Right cardiac atrium (tissue), 5 donors: ENCODE measurements at regions not wholly inside any gene's neighbourhood (a gene's known extent, or its start where the extent isn't known, plus 50 kb on each side); places are given as distances from the start of the nearest gene placed in this dataset.

Experiments used
- ATAC-seq, 2 donors: fragments of 200-7000 bp; cut with Tn5 transposase; one replicate each; pipeline versions ENCODE4 v1.8.0 to v1.9.1; 2020; ENCODE audit warnings: moderate library complexity in 2 of 2, mild to moderate bottlenecking in 1 of 2
- DNase-seq, 3 donors: peaks; one replicate each; pipeline ENCODE4 v3.0.0-alpha.2; 2020
- H3K27ac ChIP-seq: one replicate; pipeline ENCODE4 v1.5.1; 2013; ENCODE audit warnings: mild to moderate bottlenecking, low read length, control low read depth, moderate library complexity
- H3K27me3 ChIP-seq: one replicate; pipeline ENCODE4 v1.6.1; 2013; ENCODE audit not compliant: control insufficient read depth, insufficient read depth
- H3K4me1 ChIP-seq: one replicate; pipeline ENCODE4 v1.6.1; 2013; ENCODE audit warnings: low read length; ENCODE audit not compliant: control insufficient read depth, insufficient read depth
- H3K4me3 ChIP-seq: one replicate; pipeline ENCODE4 v1.5.1; 2013; ENCODE audit warnings: low read length, control low read depth
- H3K9me3 ChIP-seq: one replicate; pipeline ENCODE4 v1.6.1; 2013; ENCODE audit warnings: low read length; ENCODE audit not compliant: control insufficient read depth
- WGBS: extraction: QIAGEN DNeasy Blood & Tissue Kit; methylation state at CpG from one replicate; pipeline ENCODE4 v1.1.7; 2013; 5-methylcytosine and 5-hydroxymethylcytosine counted together
- intact Hi-C, 4 donors: fragments of 100-400 bp; cut with DNase I; formaldehyde crosslinking; loops; one replicate each; pipeline versions ENCODE4 v1.11.0 to v1.14.0; 2022 to 2023
- donor health status: healthy with polysubstance abuse.
- donor health status: DM: no; HTN: yes; CAD: no.
- donor health status: DM: no; HTN: no; CAD: no.
- donor health status: DM: no; HTN: yes; CAD: no; lungs with severe emphysema.
- donor health status: DM: yes; HTN: yes; CAD: no.

DNA sequence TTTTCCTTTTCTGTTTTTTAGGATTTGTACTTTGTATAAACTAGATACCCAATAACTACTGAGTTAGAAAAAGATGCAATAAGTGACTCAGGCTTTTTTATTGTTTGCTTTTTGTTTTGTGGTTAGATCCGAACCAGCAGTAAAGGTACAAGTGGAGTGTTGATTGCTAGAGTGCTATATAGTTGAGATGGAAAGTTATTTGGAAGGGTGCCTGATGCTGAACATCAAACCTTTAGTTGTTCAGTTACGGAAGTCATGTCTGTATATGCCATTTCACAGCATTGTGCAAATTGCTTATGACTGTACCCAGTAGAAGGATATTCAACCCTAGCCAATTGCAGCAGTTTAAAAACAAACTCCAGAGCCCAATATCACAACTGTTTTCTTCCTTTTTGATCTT, 285.1 kb downstream of the MAT2B start:
- ATAC-seq (no peak), DNase-seq (no peak)
- intact Hi-C loops, result no loop called here
- no peaks in the 10 kb centered on the region for H3K4me1 ChIP-seq
- WGBS, result 67% methylated on average over 2 of the region's 2 CpGs
- no peak overlapping the region for H3K27ac ChIP-seq
- no peaks in the 10 kb centered on the region for H3K27me3 ChIP-seq
- no peaks in the 10 kb centered on the region for H3K9me3 ChIP-seq
- H3K4me3 ChIP-seq, result no peak overlapping the region

DNA sequence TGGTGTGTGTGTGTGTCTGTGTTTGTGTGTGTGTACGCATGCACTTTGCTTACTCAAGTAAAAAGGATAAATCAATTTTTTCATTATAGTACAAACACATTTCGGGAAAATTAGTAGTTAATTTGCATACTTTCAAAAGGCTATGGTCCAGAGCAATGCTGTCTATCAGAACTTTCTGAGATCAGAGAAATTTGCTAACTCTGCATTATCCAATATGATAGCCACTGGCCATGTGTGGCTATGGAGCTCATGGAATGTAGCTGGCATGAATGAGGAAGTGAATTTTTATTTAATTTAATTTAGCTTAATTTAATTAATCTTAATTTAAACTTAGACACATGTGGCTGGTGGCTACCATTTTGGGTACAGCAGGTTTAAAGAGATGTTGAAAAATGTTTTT, 289.6 kb downstream of the MAT2B start:
- H3K4me3 ChIP-seq, result no peak overlapping the region
- 96% methylated on average over 2 of the region's 2 CpGs for WGBS
- no peaks in the 10 kb centered on the region for H3K4me1 ChIP-seq
- H3K9me3 ChIP-seq, result no peaks in the 10 kb centered on the region
- intact Hi-C loops, result no loop called here
- ATAC-seq, result no peak
- DNase-seq, result no peak
- H3K27me3 ChIP-seq, result no peaks in the 10 kb centered on the region
- no peak overlapping the region for H3K27ac ChIP-seq

DNA sequence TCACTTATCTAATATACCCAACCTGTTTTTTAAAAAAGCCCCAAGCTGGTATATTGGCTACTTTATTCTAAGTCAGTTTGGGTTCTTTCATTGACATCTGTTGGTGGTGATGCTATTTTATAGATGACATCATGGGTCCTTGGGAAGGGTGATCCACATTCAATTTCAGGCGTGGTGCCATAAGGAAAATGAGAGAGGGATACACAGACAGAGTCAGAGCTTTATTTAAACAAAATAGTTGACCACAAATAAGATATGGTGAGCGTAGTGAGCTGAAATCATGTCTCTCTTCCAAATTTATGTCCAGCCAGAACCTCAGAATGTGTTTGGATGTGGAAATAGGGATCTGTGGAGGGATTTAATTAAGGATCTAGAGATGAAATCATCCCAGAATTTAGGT, 302.4 kb downstream of the MAT2B start:
- Histone ChIP-seq H3K4me1 (no peaks in the 10 kb centered on the region), H3K4me3 (no peak overlapping the region), H3K27me3 (no peaks in the 10 kb centered on the region), H3K27ac (no peak overlapping the region), H3K9me3 (no peaks in the 10 kb centered on the region)
- ATAC-seq, result no peak
- intact Hi-C loops, result no loop called here
- DNase-seq, result no peak
- 66% methylated on average over 2 of the region's 2 CpGs for WGBS

DNA sequence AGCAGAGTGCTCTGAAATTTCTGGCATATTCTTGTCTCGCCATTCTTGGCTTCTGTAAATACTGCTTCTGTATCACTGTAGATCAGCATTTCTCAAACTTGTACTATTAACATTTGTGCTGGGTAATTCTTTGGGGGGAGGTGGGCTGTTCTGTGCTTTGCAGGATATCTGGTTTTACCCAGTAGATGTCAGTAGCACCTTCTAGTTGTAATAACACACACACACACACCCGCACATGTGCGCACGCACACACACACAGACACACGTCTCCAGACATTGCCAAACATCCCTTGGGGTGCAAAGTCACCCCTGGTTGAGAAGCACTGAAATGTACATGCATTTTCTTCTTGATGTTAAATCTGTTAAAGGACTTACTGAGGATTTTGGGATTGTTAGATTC, 304.1 kb downstream of the MAT2B start:
- Histone ChIP-seq H3K4me3 (no peak overlapping the region), H3K27me3 (no peaks in the 10 kb centered on the region), H3K9me3 (no peaks in the 10 kb centered on the region), H3K27ac (no peak overlapping the region), H3K4me1 (no peaks in the 10 kb centered on the region)
- no peak for DNase-seq
- no peak for ATAC-seq
- intact Hi-C loops, result no loop called here
- 46% methylated on average over 5 of the region's 5 CpGs for WGBS

DNA sequence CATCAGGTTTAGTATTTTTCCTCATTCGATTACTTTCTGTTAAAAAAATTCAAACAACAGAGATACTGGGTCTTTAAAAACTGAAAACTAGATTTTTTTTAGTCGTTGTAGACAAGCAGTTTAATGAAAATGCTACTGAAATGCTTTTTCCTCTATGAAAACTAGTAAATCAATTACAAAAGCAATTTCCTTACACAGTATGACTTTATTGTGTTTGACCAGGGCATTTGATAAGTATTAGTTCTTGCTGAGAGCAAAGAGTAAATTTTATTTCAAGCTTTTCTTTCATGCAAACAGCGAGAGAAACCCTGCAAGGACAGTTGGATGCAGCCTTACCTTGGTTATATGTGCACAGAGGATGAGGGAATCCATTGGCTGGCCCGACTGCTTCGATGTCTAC, 308.5 kb downstream of the MAT2B start:
- Histone ChIP-seq H3K27ac (no peak overlapping the region), H3K27me3 (no peaks in the 10 kb centered on the region), H3K9me3 (no peaks in the 10 kb centered on the region), H3K4me3 (no peak overlapping the region), H3K4me1 (no peaks in the 10 kb centered on the region)
- DNase-seq (no peak), ATAC-seq (no peak)
- WGBS, result 86% methylated on average over 5 of the region's 5 CpGs
- intact Hi-C loops, result no loop called here

DNA sequence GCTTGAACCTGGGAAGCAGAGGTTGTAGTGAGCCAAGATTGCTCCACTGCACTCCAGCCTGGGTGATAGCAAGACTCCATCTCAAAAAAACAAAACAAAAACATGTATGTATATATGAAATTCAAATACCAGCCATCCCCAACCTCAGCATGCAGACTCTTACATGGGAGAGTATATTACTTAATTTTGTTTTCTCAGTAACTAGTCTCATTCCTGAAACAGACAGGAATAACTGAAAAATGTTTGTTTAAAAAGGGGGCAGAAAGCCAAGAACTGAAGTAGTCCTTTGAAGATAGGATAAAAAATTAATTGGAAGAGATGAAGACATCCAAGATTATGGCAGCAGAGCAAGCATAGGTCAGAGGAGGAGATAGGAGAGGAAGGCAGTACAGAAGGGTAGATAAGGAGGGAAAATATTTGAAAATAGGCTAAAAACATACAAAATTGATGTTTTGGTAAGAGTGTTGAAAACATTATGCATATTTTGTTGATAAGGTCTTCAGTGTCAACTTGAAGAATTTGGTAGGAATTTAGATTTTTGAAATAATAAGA, 309.9 kb downstream of the MAT2B start:
- intact Hi-C loops, result no loop called here
- no peak for DNase-seq
- H3K4me1 ChIP-seq, result no peaks in the 10 kb centered on the region
- H3K27ac ChIP-seq, result no peak overlapping the region
- ATAC-seq, result no peak
- no peak overlapping the region for H3K4me3 ChIP-seq
- no peaks in the 10 kb centered on the region for H3K27me3 ChIP-seq
- no peaks in the 10 kb centered on the region for H3K9me3 ChIP-seq

DNA sequence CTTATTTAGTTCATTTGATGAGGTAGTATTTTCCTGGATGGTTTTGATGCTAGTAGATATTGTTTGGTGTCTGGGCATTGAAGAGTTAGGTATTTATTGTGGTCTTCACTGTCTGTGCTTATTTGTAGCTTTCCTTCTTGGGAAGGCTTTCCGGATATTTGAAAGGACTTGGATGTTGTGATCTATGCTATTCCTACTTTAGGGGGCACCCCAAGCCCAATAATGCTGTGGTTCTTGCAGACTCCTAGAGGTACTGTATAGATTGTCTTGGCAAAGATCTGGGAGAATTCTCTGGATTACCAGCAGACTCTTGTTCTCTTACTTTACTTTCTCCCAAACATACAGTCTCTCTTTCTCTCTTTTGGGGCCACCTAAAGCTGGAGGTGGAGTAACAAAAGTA, 315.7 kb downstream of the MAT2B start:
- no peaks in the 10 kb centered on the region for H3K4me1 ChIP-seq
- no peak overlapping the region for H3K4me3 ChIP-seq
- ATAC-seq, result no peak
- intact Hi-C loops, result no loop called here
- H3K27ac ChIP-seq, result no peak overlapping the region
- WGBS, result 81% methylated on average over 1 of the region's 1 CpG
- H3K27me3 ChIP-seq, result no peaks in the 10 kb centered on the region
- no peaks in the 10 kb centered on the region for H3K9me3 ChIP-seq
- DNase-seq, result no peak

DNA sequence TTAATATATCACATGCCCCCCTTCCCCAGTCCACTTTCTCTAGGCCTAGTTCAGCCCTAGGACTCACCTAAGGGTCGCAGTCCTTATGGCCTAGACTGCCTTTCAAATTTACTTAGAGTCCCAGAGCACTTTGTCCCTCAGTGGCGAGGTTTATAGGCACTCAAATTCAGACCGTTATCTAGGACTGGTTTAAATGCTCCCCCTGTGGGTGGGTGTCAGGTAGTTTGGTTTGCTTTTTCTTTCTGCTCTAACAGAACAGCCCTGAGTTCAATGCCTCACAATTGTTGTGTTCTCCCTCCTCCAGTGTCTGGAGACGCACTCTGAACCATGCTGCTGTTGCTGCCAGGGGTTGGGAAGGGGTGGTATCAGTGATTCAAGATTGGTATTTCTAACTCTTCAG, 317.1 kb downstream of the MAT2B start:
- intact Hi-C loops, result no loop called here
- H3K27me3 ChIP-seq, result no peaks in the 10 kb centered on the region
- DNase-seq (no peak), ATAC-seq (no peak)
- H3K9me3 ChIP-seq, result no peaks in the 10 kb centered on the region
- H3K27ac ChIP-seq, result no peak overlapping the region
- H3K4me3 ChIP-seq, result no peak overlapping the region
- WGBS, result 73% methylated on average over 4 of the region's 4 CpGs
- H3K4me1 ChIP-seq, result no peaks in the 10 kb centered on the region

DNA sequence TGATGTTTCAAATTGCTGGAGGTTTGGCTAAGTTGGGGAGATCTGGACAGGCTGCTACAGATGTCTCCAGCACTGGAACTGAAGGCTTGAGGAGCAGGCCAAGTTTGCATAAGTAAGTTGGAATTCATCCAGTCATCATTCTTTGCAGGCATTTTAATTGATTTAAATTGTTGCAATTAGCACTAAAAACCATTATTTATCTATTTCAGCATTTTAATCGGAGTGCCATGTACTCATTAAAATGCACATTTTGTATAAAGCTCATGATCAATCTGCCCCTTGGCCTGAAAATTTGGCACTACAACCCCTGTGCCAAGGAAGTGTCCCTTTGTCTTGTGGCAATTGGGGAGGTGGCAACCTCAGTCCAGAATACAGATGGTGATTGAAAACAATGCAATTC, 320.2 kb downstream of the MAT2B start:
- DNase-seq, result no peak
- H3K9me3 ChIP-seq, result no peaks in the 10 kb centered on the region
- no peaks in the 10 kb centered on the region for H3K4me1 ChIP-seq
- ATAC-seq, result no peak
- H3K4me3 ChIP-seq, result no peak overlapping the region
- WGBS, result 63% methylated on average over 1 of the region's 1 CpG
- intact Hi-C loops, result no loop called here
- H3K27ac ChIP-seq, result no peak overlapping the region
- H3K27me3 ChIP-seq, result no peaks in the 10 kb centered on the region

DNA sequence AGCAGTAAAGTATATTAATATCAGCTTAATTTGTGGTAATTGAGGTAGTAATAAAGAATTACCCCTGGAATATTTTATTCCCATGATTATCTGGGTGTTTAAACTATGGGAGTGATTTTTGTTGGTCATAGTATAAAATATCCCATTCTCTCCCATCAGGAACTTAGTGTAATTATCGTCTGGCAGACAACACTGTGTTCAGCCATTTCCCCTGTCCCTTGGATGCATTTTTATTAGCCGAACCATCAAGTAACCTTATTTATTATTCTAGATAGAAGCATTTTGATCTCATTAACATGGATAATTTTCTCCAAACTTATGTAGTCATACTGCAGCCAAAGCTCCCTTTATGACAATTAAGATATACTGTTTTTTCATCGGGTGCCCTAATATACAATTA, 320.8 kb downstream of the MAT2B start:
- H3K4me3 ChIP-seq, result no peak overlapping the region
- DNase-seq (no peak), ATAC-seq (no peak)
- WGBS, result 80% methylated on average over 3 of the region's 3 CpGs
- no peak overlapping the region for H3K27ac ChIP-seq
- intact Hi-C loops, result no loop called here
- no peaks in the 10 kb centered on the region for H3K27me3 ChIP-seq
- H3K9me3 ChIP-seq, result no peaks in the 10 kb centered on the region
- no peaks in the 10 kb centered on the region for H3K4me1 ChIP-seq

DNA sequence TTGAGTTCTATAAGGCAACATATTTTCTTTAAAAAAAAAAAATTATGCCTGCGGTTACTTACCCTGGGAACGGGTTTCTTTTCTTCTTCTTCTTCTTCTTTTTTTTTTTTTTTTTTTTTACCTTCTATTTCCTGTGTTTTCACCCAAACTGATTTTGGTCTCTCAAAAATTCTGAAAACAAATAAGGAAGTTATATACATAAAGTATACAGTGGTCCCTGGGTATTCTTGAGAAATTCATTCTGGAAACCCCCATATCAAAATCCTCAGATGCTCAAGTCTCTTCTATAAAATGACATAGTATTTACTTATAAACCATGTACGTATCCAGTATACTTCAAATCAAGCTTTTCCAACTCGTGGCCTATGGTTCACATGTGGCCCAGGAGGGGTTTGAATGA, 326.7 kb downstream of the MAT2B start:
- no peak for ATAC-seq
- no peak for DNase-seq
- no peak overlapping the region for H3K27ac ChIP-seq
- no peaks in the 10 kb centered on the region for H3K9me3 ChIP-seq
- intact Hi-C loops, result no loop called here
- WGBS, result 84% methylated on average over 4 of the region's 4 CpGs
- no peak overlapping the region for H3K4me3 ChIP-seq
- no peaks in the 10 kb centered on the region for H3K4me1 ChIP-seq
- H3K27me3 ChIP-seq, result no peaks in the 10 kb centered on the region

DNA sequence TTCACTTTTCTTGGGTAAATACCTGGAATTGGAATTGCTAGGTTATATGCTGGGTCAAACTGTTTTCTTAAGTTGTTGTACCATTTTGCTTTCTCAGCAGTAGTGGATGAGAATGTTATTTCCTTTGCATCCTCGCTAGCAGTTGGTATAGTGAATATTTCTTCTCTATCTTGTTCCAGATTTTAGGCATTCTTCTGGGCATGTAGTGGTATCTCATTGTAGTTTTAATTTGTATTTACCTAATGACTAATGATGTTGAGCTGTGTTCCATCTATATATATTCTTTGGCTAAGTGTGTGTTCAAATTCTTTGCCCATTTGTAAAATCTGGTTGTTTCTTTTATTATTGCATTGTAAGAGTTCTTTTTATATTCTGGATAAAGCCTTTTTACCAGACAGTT, 333.3 kb downstream of the MAT2B start:
- ATAC-seq (no peak), DNase-seq (no peak)
- Histone ChIP-seq H3K27ac (no peak overlapping the region), H3K9me3 (no peaks in the 10 kb centered on the region), H3K4me1 (no peaks in the 10 kb centered on the region), H3K4me3 (no peak overlapping the region), H3K27me3 (no peaks in the 10 kb centered on the region)
- WGBS, result 83% methylated on average over 1 of the region's 1 CpG
- intact Hi-C loops, result no loop called here
